Stimulated activated CD8-positive, alpha-beta memory T cell treated with anti-CD3 and anti-CD28 coated beads, Interleukin-4, amount 100 ng/mL, for 24 hours (primary cell): ENCODE measurements at regions not wholly inside any gene's neighbourhood (a gene's known extent, or its start where the extent isn't known, plus 50 kb on each side); places are given as distances from the start of the nearest gene placed in this dataset.

ENCODE experiments used
- DNase-seq: peaks from one replicate; pipeline ENCODE4 v3.0.0-alpha.2; 2020; ENCODE audit warnings: low read depth

- no peak for DNase-seq
Observed at GRCh38 chr18:67290421-67290820, 226.1 kb downstream of the DSEL start.

GRCh38 chr18:67285583-67285982 is 230.9 kb downstream of the DSEL start:
- DNase-seq, result no peak

- no peak for DNase-seq
Observed at GRCh38 chr18:67282796-67283195, 233.7 kb downstream of the DSEL start.

GRCh38 chr18:67281746-67282145 is 234.8 kb downstream of the DSEL start:
- DNase-seq, result no peak

GRCh38 chr18:67280486-67281242 is 235.9 kb downstream of the DSEL start:
- no peak for DNase-seq

GRCh38 chr18:67279988-67280387 is 236.5 kb downstream of the DSEL start:
- no peak for DNase-seq

GRCh38 chr18:67278984-67279383 is 237.5 kb downstream of the DSEL start:
- DNase-seq, result no peak

GRCh38 chr18:67276638-67277037 is 239.9 kb downstream of the DSEL start:
- no peak for DNase-seq

- DNase-seq, result no peak
Observed at GRCh38 chr18:67273288-67273687, 243.2 kb downstream of the DSEL start.

GRCh38 chr18:67269206-67269605 is 247.3 kb downstream of the DSEL start:
- DNase-seq, result no peak

GRCh38 chr18:67268530-67268929 is 248.0 kb downstream of the DSEL start:
- no peak for DNase-seq

GRCh38 chr18:67266246-67267237 is 250.0 kb downstream of the DSEL start:
- no peak for DNase-seq

- DNase-seq, result no peak
Observed at GRCh38 chr18:67265464-67266245, 250.9 kb downstream of the DSEL start.

- DNase-seq, result no peak
Observed at GRCh38 chr18:67261931-67262552, 254.5 kb downstream of the DSEL start.

GRCh38 chr18:67260841-67261240 is 255.7 kb downstream of the DSEL start:
- DNase-seq, result no peak

GRCh38 chr18:67250776-67251424 is 265.6 kb downstream of the DSEL start:
- DNase-seq, result no peak

GRCh38 chr18:67243799-67244587 is 272.5 kb downstream of the DSEL start:
- DNase-seq, result no peak

GRCh38 chr18:67242001-67242400 is 274.5 kb downstream of the DSEL start:
- DNase-seq, result no peak

GRCh38 chr18:67241299-67241698 is 275.2 kb downstream of the DSEL start:
- no peak for DNase-seq

- no peak for DNase-seq
Observed at GRCh38 chr18:67239826-67240225, 276.7 kb downstream of the DSEL start.
